Right atrium auricular region (tissue), 2 donors: ENCODE measurements at regions not wholly inside any gene's neighbourhood (a gene's known extent, or its start where the extent isn't known, plus 50 kb on each side); places are given as distances from the start of the nearest gene placed in this dataset.
"Not testable (repeated sequence)": the region's sequence is repeated elsewhere in the genome, so short reads cannot be mapped to it uniquely, and the experiment has no call there.

Experiments used
- DNase-seq: peaks from one replicate; pipeline ENCODE4 v3.0.0-alpha.2; 2019; ENCODE audit warnings: low spot score
- H3K27ac ChIP-seq, 2 donors: fragments of 200-600 bp; sonication (generic); 1 replicate in 1 of 2; 2 replicates in 1 of 2; pipeline ENCODE4 v1.5.1; 2016 to 2019
- H3K27me3 ChIP-seq, 2 donors: fragments of 200-600 bp; sonication (generic); one replicate each; pipeline versions ENCODE4 v1.5.1 to v1.6.0; 2017 to 2019
- H3K36me3 ChIP-seq: fragments of 200-600 bp; sonication (generic); one replicate; pipeline ENCODE4 v1.5.1; 2016
- H3K4me1 ChIP-seq, 2 donors: fragments of 200-600 bp; sonication (generic); one replicate each; pipeline versions ENCODE4 v1.5.1 to v1.6.0; 2017 to 2019
- H3K4me3 ChIP-seq, 2 donors: fragments of 200-600 bp; sonication (generic); 1 replicate in 1 of 2; 2 replicates in 1 of 2; pipeline ENCODE4 v1.5.1; 2017 to 2019; ENCODE audit warnings: mild to moderate bottlenecking in 1 of 2, moderate library complexity in 1 of 2
- H3K9me3 ChIP-seq, 2 donors: fragments of 200-600 bp; sonication (generic); one replicate each; pipeline ENCODE4 v1.5.1; 2019
- TF ChIP-seq, protein P1 (sequence below), 2 donors: fragments of 200-600 bp; sonication (generic); IDR thresholded peaks; one replicate each; pipeline ENCODE4 v1.5.1; 2019; ENCODE audit warnings: antibody characterized with exemption in 2 of 2

- Histone ChIP-seq H3K4me3 (no peak overlapping the region), H3K9me3 (peaks cover 0 to 22% of the 10 kb centered on the region in 2 donors), H3K27ac (no peak overlapping the region), H3K4me1 (no peaks in the 10 kb centered on the region), H3K36me3 (no peaks in the 10 kb centered on the region), H3K27me3 (no peaks in the 10 kb centered on the region)
- no peak for DNase-seq
- TF ChIP-seq, protein P1, sequence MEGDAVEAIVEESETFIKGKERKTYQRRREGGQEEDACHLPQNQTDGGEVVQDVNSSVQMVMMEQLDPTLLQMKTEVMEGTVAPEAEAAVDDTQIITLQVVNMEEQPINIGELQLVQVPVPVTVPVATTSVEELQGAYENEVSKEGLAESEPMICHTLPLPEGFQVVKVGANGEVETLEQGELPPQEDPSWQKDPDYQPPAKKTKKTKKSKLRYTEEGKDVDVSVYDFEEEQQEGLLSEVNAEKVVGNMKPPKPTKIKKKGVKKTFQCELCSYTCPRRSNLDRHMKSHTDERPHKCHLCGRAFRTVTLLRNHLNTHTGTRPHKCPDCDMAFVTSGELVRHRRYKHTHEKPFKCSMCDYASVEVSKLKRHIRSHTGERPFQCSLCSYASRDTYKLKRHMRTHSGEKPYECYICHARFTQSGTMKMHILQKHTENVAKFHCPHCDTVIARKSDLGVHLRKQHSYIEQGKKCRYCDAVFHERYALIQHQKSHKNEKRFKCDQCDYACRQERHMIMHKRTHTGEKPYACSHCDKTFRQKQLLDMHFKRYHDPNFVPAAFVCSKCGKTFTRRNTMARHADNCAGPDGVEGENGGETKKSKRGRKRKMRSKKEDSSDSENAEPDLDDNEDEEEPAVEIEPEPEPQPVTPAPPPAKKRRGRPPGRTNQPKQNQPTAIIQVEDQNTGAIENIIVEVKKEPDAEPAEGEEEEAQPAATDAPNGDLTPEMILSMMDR (IDR thresholded peaks at IDR 0.05) = no peak
Observed at GRCh38 chr2:57417007-57417406, 629.6 kb upstream of the VRK2 start.

GRCh38 chr2:57418859-57419346 lies 627.7 kb upstream of the VRK2 start:
- not testable (repeated sequence) for DNase-seq, H3K27me3 ChIP-seq, H3K4me1 ChIP-seq, H3K27ac ChIP-seq, H3K36me3 ChIP-seq, H3K4me3 ChIP-seq, H3K9me3 ChIP-seq

GRCh38 chr2:57429831-57430230 lies 616.8 kb upstream of the VRK2 start:
- Histone ChIP-seq H3K9me3 (no peaks in the 10 kb centered on the region), H3K36me3 (no peaks in the 10 kb centered on the region), H3K4me1 (no peaks in the 10 kb centered on the region), H3K27ac (no peak overlapping the region), H3K27me3 (no peaks in the 10 kb centered on the region), H3K4me3 (no peak overlapping the region)
- no peak for DNase-seq
- TF ChIP-seq, protein P1 (IDR thresholded peaks at IDR 0.05) = no peak

GRCh38 chr2:57432528-57432927 lies 614.1 kb upstream of the VRK2 start:
- Histone ChIP-seq H3K36me3 (no peaks in the 10 kb centered on the region), H3K4me3 (no peak overlapping the region), H3K9me3 (no peaks in the 10 kb centered on the region), H3K4me1 (no peaks in the 10 kb centered on the region), H3K27ac (no peak overlapping the region), H3K27me3 (no peaks in the 10 kb centered on the region)
- TF ChIP-seq, protein P1 (IDR thresholded peaks at IDR 0.05) = no peak
- no peak for DNase-seq

DNA sequence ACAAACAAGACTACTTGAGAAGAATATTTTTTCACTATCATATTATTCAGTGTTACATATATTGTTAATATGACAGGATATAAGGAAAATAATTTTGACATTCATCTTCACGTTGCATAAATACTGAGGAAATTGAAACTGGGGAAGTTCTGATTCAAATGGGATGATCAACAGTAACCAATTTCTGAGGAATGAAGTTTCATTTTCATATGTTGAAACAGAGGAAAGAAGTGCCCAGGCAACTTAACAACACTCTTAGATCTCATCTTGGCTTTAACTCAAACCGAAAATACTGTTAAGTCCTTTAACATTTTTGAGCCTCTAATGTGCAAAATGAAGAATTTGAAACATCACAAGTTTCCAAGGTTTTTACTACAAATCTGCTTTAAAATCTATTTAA lies 612.2 kb upstream of the VRK2 start:
- no peaks in the 10 kb centered on the region for H3K9me3 ChIP-seq

GRCh38 chr2:57434972-57435371 lies 611.6 kb upstream of the VRK2 start:
- TF ChIP-seq, protein P1 (IDR thresholded peaks at IDR 0.05) = no peak
- H3K36me3 ChIP-seq = no peaks in the 10 kb centered on the region
- no peaks in the 10 kb centered on the region for H3K4me1 ChIP-seq
- no peaks in the 10 kb centered on the region for H3K9me3 ChIP-seq
- DNase-seq = no peak
- no peaks in the 10 kb centered on the region for H3K27me3 ChIP-seq
- no peak overlapping the region for H3K27ac ChIP-seq
- H3K4me3 ChIP-seq = no peak overlapping the region

More for the DNA sequence above, 612.2 kb upstream of the VRK2 start:
- Histone ChIP-seq H3K27me3 (no peaks in the 10 kb centered on the region), H3K27ac (no peak overlapping the region), H3K36me3 (no peaks in the 10 kb centered on the region), H3K4me3 (no peak overlapping the region), H3K4me1 (no peaks in the 10 kb centered on the region)
- no peak for DNase-seq
- TF ChIP-seq, protein P1 (IDR thresholded peaks at IDR 0.05) = no peak
